NCI-H146 (cell line): ENCODE measurements at regions not wholly inside any gene's neighbourhood (a gene's known extent, or its start where the extent isn't known, plus 50 kb on each side); places are given as distances from the start of the nearest gene placed in this dataset.

ENCODE experiments used
- DNase-seq: peaks from one replicate; lab custom pipeline; 2025; lab: John Stamatoyannopoulos, UW

- DNase-seq, result no peak
These were observed 61.1 kb upstream of the CD44 start for GRCh38 chr11:35077709-35078469.

GRCh38 chr11:35078470-35078735 lies 60.6 kb upstream of the CD44 start:
- no peak for DNase-seq

GRCh38 chr11:35079611-35080010 lies 59.4 kb upstream of the CD44 start:
- no peak for DNase-seq

- DNase-seq, result no peak
These were observed 56.4 kb upstream of the CD44 start for GRCh38 chr11:35082321-35083180.

- no peak for DNase-seq
These were observed 55.9 kb upstream of the CD44 start for GRCh38 chr11:35083181-35083430.

GRCh38 chr11:35083431-35084238 lies 55.3 kb upstream of the CD44 start:
- no peak for DNase-seq

- no peak for DNase-seq
These were observed 54.0 kb upstream of the CD44 start for GRCh38 chr11:35084817-35085440.

- DNase-seq, result no peak
These were observed 53.3 kb upstream of the CD44 start for GRCh38 chr11:35085531-35086165.

GRCh38 chr11:35087648-35088047 lies 51.3 kb upstream of the CD44 start:
- no peak for DNase-seq

- no peak for DNase-seq
These were observed 50.7 kb upstream of the CD44 start for GRCh38 chr11:35088226-35088625.

GRCh38 chr11:35088676-35089075 lies 50.3 kb upstream of the CD44 start:
- no peak for DNase-seq
